ENCODE measurements at regions not wholly inside any gene's neighbourhood (a gene's known extent, or its start where the extent isn't known, plus 50 kb on each side); places are given as distances from the start of the nearest gene placed in this dataset.

- DNase-seq (ENCODE audit: insufficient read length, low spot score) (no peak), FAIRE-seq (no peak)
- no peak for TF ChIP-seq CTCF (IDR thresholded peaks at IDR 0.05; ENCODE audit: insufficient read depth, missing control alignments)
Measured at GRCh38 chr11:128349650-128350299, 237.6 kb downstream of the ETS1 start.

GRCh38 chr11:128346804-128347203, 240.6 kb downstream of the ETS1 start:
- DNase-seq (ENCODE audit: insufficient read length, low spot score) (no peak), FAIRE-seq (no peak)
- TF ChIP-seq CTCF (IDR thresholded peaks at IDR 0.05; ENCODE audit: insufficient read depth, missing control alignments): no peak

GRCh38 chr11:128345316-128345715, 242.0 kb downstream of the ETS1 start:
- FAIRE-seq: no peak

GRCh38 chr11:128343870-128344269, 243.5 kb downstream of the ETS1 start:
- no peak for FAIRE-seq
- DNase-seq (ENCODE audit: insufficient read length, low spot score): no peak
- TF ChIP-seq CTCF (IDR thresholded peaks at IDR 0.05; ENCODE audit: insufficient read depth, missing control alignments): no peak

More at GRCh38 chr11:128345316-128345715, 242.0 kb downstream of the ETS1 start:
- DNase-seq (ENCODE audit: insufficient read length, low spot score): no peak
- no peak for TF ChIP-seq CTCF (IDR thresholded peaks at IDR 0.05; ENCODE audit: insufficient read depth, missing control alignments)

- TF ChIP-seq CTCF (IDR thresholded peaks at IDR 0.05; ENCODE audit: insufficient read depth, missing control alignments): no peak
- FAIRE-seq (no peak), DNase-seq (ENCODE audit: insufficient read length, low spot score) (no peak)
Measured at GRCh38 chr11:128343135-128343514, 244.2 kb downstream of the ETS1 start.

GRCh38 chr11:128342511-128343134, 244.7 kb downstream of the ETS1 start:
- no peak for DNase-seq (ENCODE audit: insufficient read length, low spot score)
- no peak for FAIRE-seq
- no peak for TF ChIP-seq CTCF (IDR thresholded peaks at IDR 0.05; ENCODE audit: insufficient read depth, missing control alignments)
